ENCODE measurements at regions not wholly inside any gene's neighbourhood (a gene's known extent, or its start where the extent isn't known, plus 50 kb on each side); places are given as distances from the start of the nearest gene placed in this dataset.

DNA sequence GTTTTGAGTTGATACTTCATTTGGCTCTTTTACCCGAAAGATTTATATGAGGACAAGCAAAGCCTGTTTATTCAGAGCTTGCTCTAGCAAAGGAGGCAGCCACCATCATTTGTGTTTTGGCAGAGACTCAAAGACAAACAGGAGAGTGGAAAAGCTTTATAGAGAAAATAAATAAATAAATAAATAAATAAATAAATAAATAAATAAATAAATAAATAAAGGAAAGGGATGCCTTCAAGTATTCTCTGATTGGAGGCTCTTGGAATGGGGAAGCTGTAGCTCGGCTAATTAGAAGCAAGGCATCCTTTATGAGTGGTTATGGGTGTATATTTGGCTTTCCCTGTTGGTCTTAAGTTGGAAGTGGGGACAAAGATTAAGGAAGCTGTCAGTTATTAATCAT is 229.8 kb downstream of the RASSF9 start:
- POLR2A ChIA-PET = no interaction called here
- Histone ChIP-seq H3K27ac (ENCODE audit: insufficient read depth, low read depth, low read length) (no peak overlapping the region), H3K9ac (replicated peaks; ENCODE audit: extremely low read depth, insufficient read depth, low read length) (no peak overlapping the region), H3K4me2 (ENCODE audit: insufficient read depth, low read length) (no peak overlapping the region), H3K79me2 (ENCODE audit: control insufficient read depth, insufficient read depth, low read length) (no peaks in the 10 kb centered on the region), H3K9me3 (replicated peaks; ENCODE audit: control insufficient read depth, insufficient read depth, low read length) (no peaks in the 10 kb centered on the region), H3K4me3 (replicated peaks in 1 of 3; ENCODE audit: insufficient read depth in 1 of 3, low read depth in 1 of 3, low read length in 3 of 3) (no peak overlapping the region), H3K36me3 (ENCODE audit: control insufficient read depth in 2 of 2, extremely low read depth in 1 of 2, insufficient read depth in 2 of 2, low read length in 2 of 2) (no peaks in the 10 kb centered on the region), H3K27me3 (ENCODE audit: control insufficient read depth in 2 of 2, insufficient read depth in 2 of 2, low read length in 2 of 2) (no peaks in the 10 kb centered on the region), H3K4me1 (ENCODE audit: control insufficient read depth, extremely low read depth, insufficient read depth, low read length) (no peaks in the 10 kb centered on the region), H4K20me1 (replicated peaks; ENCODE audit: control insufficient read depth, extremely low read depth, insufficient read depth, low read length) (no peaks in the 10 kb centered on the region), H3K9me1 (replicated peaks; ENCODE audit: control insufficient read depth, extremely low read depth, insufficient read depth, low read length) (no peaks in the 10 kb centered on the region), H2AFZ (ENCODE audit: low read depth, low read length) (no peak overlapping the region)
- TF ChIP-seq GATA2 (IDR thresholded peaks at IDR 0.05; ENCODE audit: insufficient read depth, insufficient read length, low read depth, low read length) (no peak), CTCF (IDR thresholded peaks at IDR 0.05; ENCODE audit: extremely low read depth in 1 of 2, insufficient read depth in 1 of 2, low read depth in 1 of 2, low read length in 2 of 2) (no peak), POLR2A (IDR thresholded peaks at IDR 0.05; ENCODE audit: low read depth, low read length) (no peak), MYC (IDR thresholded peaks at IDR 0.05; ENCODE audit: low read depth, low read length) (no peak), FOS (IDR thresholded peaks at IDR 0.05; ENCODE audit: borderline replicate concordance, insufficient read depth, low read length) (no peak), EZH2 (IDR thresholded peaks at IDR 0.05; ENCODE audit: borderline replicate concordance, low read depth, low read length, severe bottlenecking) (no peak), JUN (IDR thresholded peaks at IDR 0.05; ENCODE audit: borderline replicate concordance, insufficient read depth, insufficient read length, low read depth) (no peak), POLR2AphosphoS5 (IDR thresholded peaks at IDR 0.05; ENCODE audit: insufficient read depth, low read depth, low read length) (no peak)
- TF ChIP-seq, protein P1, sequence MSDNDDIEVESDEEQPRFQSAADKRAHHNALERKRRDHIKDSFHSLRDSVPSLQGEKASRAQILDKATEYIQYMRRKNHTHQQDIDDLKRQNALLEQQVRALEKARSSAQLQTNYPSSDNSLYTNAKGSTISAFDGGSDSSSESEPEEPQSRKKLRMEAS (IDR thresholded peaks at IDR 0.05; ENCODE audit: insufficient read depth, insufficient read length) = no peak
- dilution Hi-C loops (cut with MboI; ENCODE audit: extremely low pct_ligation_motif_present, low sequenced_read_pairs) = no loop called here
- intact Hi-C loops (cut with micrococcal nuclease) = no loop called here
- no TSS peak for BruUV-seq (replicated peaks)
- no peak for FAIRE-seq
- CTCF ChIA-PET = no interaction called here
- no peak for DNase-seq (ENCODE audit: low read depth, low spot score)
